H1 (cell line): ENCODE measurements at regions not wholly inside any gene's neighbourhood (a gene's known extent, or its start where the extent isn't known, plus 50 kb on each side); places are given as distances from the start of the nearest gene placed in this dataset.
A peak's percentile ranks its signal among the peaks of the same experiment; 100 is the strongest.

Experiments used
- CTCF ChIA-PET: fragments of 300-600 bp; sonication (Branson Sonifier 250); formaldehyde crosslinking; loops from one replicate; lab custom pipeline; 2021; ENCODE audit not compliant: partially characterized antibody; lab: Charles Lee
- POLR2A ChIA-PET: fragments of 300-600 bp; sonication (Branson Sonifier 250); formaldehyde crosslinking; loops from one replicate; lab custom pipeline; 2021; ENCODE audit warnings: inconsistent platforms; ENCODE audit not compliant: partially characterized antibody; lab: Charles Lee
- DNase-seq, 2 experiments: peaks; one replicate each; pipeline versions ENCODE4 v3.0.0 to v3.0.0-alpha.2; 2010 to 2022; ENCODE audit warnings: low spot score in 2 of 2, low read depth in 1 of 2, mixed read lengths in 1 of 2
- FAIRE-seq: peaks from 2 replicates; lab custom pipeline; 2011; peaks lifted over from hg19 to GRCh38; lab: Jason Lieb, UNC
- H2AFZ ChIP-seq: 2 replicates; pipeline ENCODE4 v1.8.1; 2012; ENCODE audit warnings: low read length, inconsistent platforms
- H2AK5ac ChIP-seq: 2 replicates; pipeline ENCODE4 v1.6.1; 2013; ENCODE audit warnings: low read depth, low read length
- H2BK120ac ChIP-seq: replicated peaks from 2 replicates; pipeline ENCODE3; 2013; ENCODE audit warnings: low read depth, low read length, inconsistent platforms
- H2BK12ac ChIP-seq: 2 replicates; pipeline ENCODE4 v1.6.1; 2013; ENCODE audit warnings: low read depth, low read length
- H2BK15ac ChIP-seq: 2 replicates; pipeline ENCODE4 v1.6.1; 2013; ENCODE audit warnings: low read length
- H2BK20ac ChIP-seq: 2 replicates; pipeline ENCODE4 v1.6.1; 2013; ENCODE audit warnings: low read length
- H2BK5ac ChIP-seq: 2 replicates; pipeline ENCODE4 v1.6.1; 2013; ENCODE audit warnings: low read depth, low read length
- H3K14ac ChIP-seq: 2 replicates; pipeline ENCODE4 v1.6.1; 2013; ENCODE audit warnings: inconsistent platforms; ENCODE audit not compliant: insufficient read length
- H3K18ac ChIP-seq: 2 replicates; pipeline ENCODE4 v1.6.1; 2013; ENCODE audit warnings: low read length; ENCODE audit errors: extremely low read depth
- H3K23ac ChIP-seq: 2 replicates; pipeline ENCODE4 v1.6.1; 2013; ENCODE audit warnings: inconsistent platforms; ENCODE audit not compliant: insufficient read length
- H3K23me2 ChIP-seq: 2 replicates; pipeline ENCODE4 v1.6.1; 2013; ENCODE audit warnings: low read depth, low read length
- H3K27ac ChIP-seq: 2 replicates; pipeline ENCODE4 v1.6.1; 2011; ENCODE audit warnings: low read depth, low read length, inconsistent platforms
- H3K27me3 ChIP-seq, 4 experiments: replicated peaks in 1 of 4; 1 replicate in 1 of 4; 2 replicates in 3 of 4; pipeline versions ENCODE4 v1.6.1 to v1.8.1; 2011 to 2013; ENCODE audit warnings: low read length in 3 of 4, mild to moderate bottlenecking in 3 of 4, inconsistent platforms in 2 of 4, mixed read lengths in 2 of 4, moderate library complexity in 1 of 4; ENCODE audit not compliant: control insufficient read depth in 3 of 4, insufficient read depth in 3 of 4; ENCODE audit errors: extremely low read depth in 1 of 4
- H3K36me3 ChIP-seq, 4 experiments: 2 replicates each; pipeline versions ENCODE4 v1.6.1 to v1.8.1; 2011 to 2013; ENCODE audit warnings: mild to moderate bottlenecking in 4 of 4, low read length in 3 of 4, moderate library complexity in 2 of 4, control low read depth in 1 of 4, inconsistent platforms in 1 of 4; ENCODE audit not compliant: insufficient read depth in 4 of 4, control insufficient read depth in 2 of 4
- H3K4ac ChIP-seq: replicated peaks from 2 replicates; pipeline ENCODE3; 2013; ENCODE audit warnings: low read length, low read depth, mixed read lengths, inconsistent platforms; ENCODE audit not compliant: insufficient read length
- H3K4me1 ChIP-seq, 4 experiments: replicated peaks in 1 of 4; 1 replicate in 1 of 4; 2 replicates in 3 of 4; pipeline versions ENCODE4 v1.6.1 to v1.8.1; 2011 to 2013; ENCODE audit warnings: low read length in 3 of 4, inconsistent platforms in 2 of 4, mixed read lengths in 1 of 4; ENCODE audit not compliant: insufficient read depth in 4 of 4, control insufficient read depth in 3 of 4
- H3K4me2 ChIP-seq, 2 experiments: 2 replicates each; pipeline versions ENCODE4 v1.6.1 to v1.8.1; 2011 to 2013; ENCODE audit warnings: low read depth in 2 of 2, low read length in 2 of 2, control low read depth in 1 of 2, inconsistent platforms in 1 of 2, mild to moderate bottlenecking in 1 of 2; ENCODE audit not compliant: insufficient read depth in 1 of 2
- H3K4me3 ChIP-seq, 4 experiments: fragments of 200-600, 300-600 bp in 1 of 4; sonication (generic), shearing (Covaris generic), sonication (Bioruptor Twin) in 1 of 4; 2 replicates each; pipeline versions ENCODE4 v1.5.1 to v1.8.1; 2011 to 2016; ENCODE audit warnings: low read length in 4 of 4, low read depth in 3 of 4, control low read depth in 2 of 4, inconsistent platforms in 2 of 4, mild to moderate bottlenecking in 2 of 4, mixed read lengths in 1 of 4, moderate library complexity in 1 of 4; ENCODE audit not compliant: insufficient read depth in 2 of 4; ENCODE audit errors: extremely low read depth in 1 of 4
- H3K56ac ChIP-seq: replicated peaks from 2 replicates; pipeline ENCODE3; 2013; ENCODE audit warnings: low read depth, mild to moderate bottlenecking, mixed read lengths, low read length, inconsistent platforms; ENCODE audit not compliant: insufficient read length
- H3K79me1 ChIP-seq: 2 replicates; pipeline ENCODE4 v1.6.1; 2013; ENCODE audit warnings: low read depth, low read length, control low read depth
- H3K79me2 ChIP-seq, 2 experiments: 2 replicates each; pipeline versions ENCODE4 v1.6.1 to v1.8.1; 2012 to 2013; ENCODE audit warnings: low read length in 2 of 2, mild to moderate bottlenecking in 2 of 2, inconsistent platforms in 1 of 2; ENCODE audit not compliant: insufficient read depth in 2 of 2, control insufficient read depth in 1 of 2
- H3K9ac ChIP-seq, 4 experiments: replicated peaks in 1 of 4; 1 replicate in 1 of 4; 2 replicates in 3 of 4; pipeline versions ENCODE4 v1.6.1 to v1.8.1; 2011 to 2013; ENCODE audit warnings: low read depth in 3 of 4, low read length in 3 of 4, control low read depth in 2 of 4, mild to moderate bottlenecking in 2 of 4, moderate library complexity in 2 of 4, inconsistent platforms in 1 of 4; ENCODE audit errors: extremely low read depth in 1 of 4
- H3K9me3 ChIP-seq, 2 experiments: 2 replicates each; pipeline versions ENCODE4 v1.6.1 to v1.8.1; 2012 to 2013; ENCODE audit warnings: mild to moderate bottlenecking in 2 of 2, moderate library complexity in 2 of 2, control low read depth in 1 of 2, inconsistent platforms in 1 of 2, low read depth in 1 of 2, low read length in 1 of 2, mixed read lengths in 1 of 2; ENCODE audit not compliant: insufficient read depth in 2 of 2
- H4K20me1 ChIP-seq, 2 experiments: replicated peaks in 1 of 2; 2 replicates each; pipeline versions ENCODE3 to v1.8.1; 2011 to 2013; ENCODE audit warnings: inconsistent platforms in 2 of 2, low read length in 2 of 2, mild to moderate bottlenecking in 1 of 2; ENCODE audit not compliant: insufficient read depth in 2 of 2, control insufficient read depth in 1 of 2
- H4K5ac ChIP-seq: 2 replicates; pipeline ENCODE4 v1.6.1; 2013; ENCODE audit warnings: low read length, low read depth, mixed read lengths, inconsistent platforms; ENCODE audit not compliant: insufficient read length
- H4K8ac ChIP-seq: 2 replicates; pipeline ENCODE4 v1.8.0; 2013; ENCODE audit warnings: mild to moderate bottlenecking, moderate library complexity, low read length, inconsistent platforms; ENCODE audit not compliant: insufficient read depth; ENCODE audit errors: extremely low read depth
- H4K91ac ChIP-seq: replicated peaks from 2 replicates; pipeline ENCODE3; 2013; ENCODE audit warnings: low read length, mixed read lengths, inconsistent platforms; ENCODE audit not compliant: insufficient read length
- ATF3 ChIP-seq: IDR thresholded peaks from 2 replicates; pipeline ENCODE4 v1.6.1; 2011; ENCODE audit warnings: low read depth, mild to moderate bottlenecking, low read length; ENCODE audit not compliant: insufficient read depth
- KDM5A ChIP-seq: fragments of 200-600 bp; IDR thresholded peaks from 2 replicates; pipeline ENCODE4 v1.7.1; 2012; ENCODE audit warnings: mild to moderate bottlenecking, low read length, inconsistent platforms, mixed read lengths
- POU5F1 ChIP-seq: IDR thresholded peaks from 2 replicates; pipeline ENCODE4 v1.6.1; 2011; ENCODE audit warnings: low read depth, mild to moderate bottlenecking, low read length, moderate library complexity
- WGBS, 2 experiments: shearing (Covaris generic) in 1 of 2; methylation state at CpG; one replicate each; pipeline versions ENCODE4 v1.1.6 to v1.1.7; 2013 to 2015; ENCODE audit warnings: low lambda C conversion rate in 2 of 2, mixed read lengths in 2 of 2, inconsistent platforms in 1 of 2, low coverage in 1 of 2, missing lambda C conversion rate in 1 of 2; ENCODE audit not compliant: insufficient replicate concordance in 2 of 2, insufficient coverage in 1 of 2, insufficient read length in 1 of 2; ENCODE audit errors: extremely low coverage in 1 of 2, missing lambda C conversion rate in 1 of 2; 5-methylcytosine and 5-hydroxymethylcytosine counted together

GRCh38 chr6:105515054-105515453 is 112.2 kb upstream of the PREP start:
- no peak overlapping the region for H2BK120ac ChIP-seq
- no peak for TF ChIP-seq ATF3
- TF ChIP-seq POU5F1 = no peak
- TF ChIP-seq KDM5A = no peak

More at GRCh38 chr6:105515054-105515453, 112.2 kb upstream of the PREP start:
- H3K9ac ChIP-seq = no peak overlapping the region
- H4K91ac ChIP-seq = no peak overlapping the region
- H4K8ac ChIP-seq = no peak overlapping the region
- no peak for DNase-seq
- no peaks in the 10 kb centered on the region for H3K79me1 ChIP-seq
- H3K9me3 ChIP-seq = no peaks in the 10 kb centered on the region
- H3K36me3 ChIP-seq = no peaks in the 10 kb centered on the region
- H2BK15ac ChIP-seq = no peak overlapping the region
- H2BK5ac ChIP-seq = no peak overlapping the region
- H3K4me1 ChIP-seq = peaks cover 0 to 3% (median 0%) of the 10 kb centered on the region in 4 experiments; a peak in 2 of 7 replicates
- no peaks in the 10 kb centered on the region for H4K20me1 ChIP-seq
- no peaks in the 10 kb centered on the region for H3K23me2 ChIP-seq
- WGBS, 2 experiments = 75% methylated on average over 6 of the region's 6 CpGs; no CpG with 5 or more reads in 1 of the 2 experiments
- H3K27me3 ChIP-seq = peaks cover 0 to 1% (median 0%) of the 10 kb centered on the region in 4 experiments; a peak in 1 of 7 replicates
- no peak overlapping the region for H3K4me3 ChIP-seq
- H2AK5ac ChIP-seq = no peak overlapping the region
- no peak overlapping the region for H4K5ac ChIP-seq
- H3K56ac ChIP-seq = no peak overlapping the region
- 0 out of 2 replicates have a peak overlapping the region, but pooled peaks have one; percentile 19 for H2BK20ac ChIP-seq
- H3K14ac ChIP-seq = no peak overlapping the region
- peak overlapping the region; percentile 90 for H2AFZ ChIP-seq
- no peaks in the 10 kb centered on the region for H3K79me2 ChIP-seq
- no peak for FAIRE-seq
- H3K23ac ChIP-seq = no peak overlapping the region
- ChIA-PET CTCF (no interaction called here), POLR2A (no interaction called here)
- H2BK12ac ChIP-seq = no peak overlapping the region
- H3K4me2 ChIP-seq = peak overlapping the region in 1 of 2 experiments; percentile 12; a peak in 1 of 4 replicates
- H3K18ac ChIP-seq = no peak overlapping the region
- H3K4ac ChIP-seq = no peak overlapping the region
- no peak overlapping the region for H3K27ac ChIP-seq
